ENCODE measurements at regions not wholly inside any gene's neighbourhood (a gene's known extent, or its start where the extent isn't known, plus 50 kb on each side); places are given as distances from the start of the nearest gene placed in this dataset.

DNA sequence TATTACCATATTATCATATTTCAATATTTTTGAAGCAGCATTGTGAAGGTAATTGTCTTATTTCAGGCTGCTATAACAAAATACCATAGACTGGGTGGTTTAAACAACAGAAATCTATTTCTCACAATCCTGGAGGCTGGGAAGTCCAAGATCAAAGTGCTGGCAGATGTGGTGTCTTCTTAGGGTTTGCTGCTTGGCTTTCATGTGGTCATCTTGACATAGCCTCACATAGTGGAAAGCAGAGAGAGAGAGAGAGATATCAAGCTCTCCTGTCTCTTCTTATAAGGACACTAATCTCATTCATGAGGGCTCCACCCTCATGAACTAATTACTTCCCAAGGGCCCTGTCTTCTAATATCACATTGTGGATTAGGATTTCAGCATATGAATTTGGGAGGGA, 119.7 kb upstream of the NUDT6 start:
- H3K27me3 Mint-ChIP-seq (ENCODE audit: insufficient read depth, low read depth) = no peaks in the 10 kb centered on the region
- H3K4me1 ChIP-seq = no peaks in the 10 kb centered on the region
- H3K4me3 Mint-ChIP-seq = no peak overlapping the region
- no peaks in the 10 kb centered on the region for H3K27me3 ChIP-seq
- H3K4me2 ChIP-seq = no peak overlapping the region
- H3K27ac Mint-ChIP-seq = no peak overlapping the region
- peaks cover 27% of the 10 kb centered on the region for H3K36me3 Mint-ChIP-seq
- H3F3A ChIP-seq (ENCODE audit: low read depth) = no peaks in the 10 kb centered on the region
- peaks cover 5% of the 10 kb centered on the region for H3K9me3 ChIP-seq (ENCODE audit: low read depth)
- no peaks in the 10 kb centered on the region for H3K79me2 ChIP-seq (ENCODE audit: low read depth)
- H2AFZ ChIP-seq (replicated peaks) = no peak overlapping the region
- H3K27ac ChIP-seq = no peak overlapping the region
- no peaks in the 10 kb centered on the region for H4K20me1 ChIP-seq (ENCODE audit: low read depth)
- peaks cover 28% of the 10 kb centered on the region for H3K9me3 Mint-ChIP-seq
- TF ChIP-seq EZH2 (IDR thresholded peaks at IDR 0.05) (no peak), EZH2phosphoT487 (IDR thresholded peaks at IDR 0.05) (no peak)
- TF ChIP-seq, protein P1, sequence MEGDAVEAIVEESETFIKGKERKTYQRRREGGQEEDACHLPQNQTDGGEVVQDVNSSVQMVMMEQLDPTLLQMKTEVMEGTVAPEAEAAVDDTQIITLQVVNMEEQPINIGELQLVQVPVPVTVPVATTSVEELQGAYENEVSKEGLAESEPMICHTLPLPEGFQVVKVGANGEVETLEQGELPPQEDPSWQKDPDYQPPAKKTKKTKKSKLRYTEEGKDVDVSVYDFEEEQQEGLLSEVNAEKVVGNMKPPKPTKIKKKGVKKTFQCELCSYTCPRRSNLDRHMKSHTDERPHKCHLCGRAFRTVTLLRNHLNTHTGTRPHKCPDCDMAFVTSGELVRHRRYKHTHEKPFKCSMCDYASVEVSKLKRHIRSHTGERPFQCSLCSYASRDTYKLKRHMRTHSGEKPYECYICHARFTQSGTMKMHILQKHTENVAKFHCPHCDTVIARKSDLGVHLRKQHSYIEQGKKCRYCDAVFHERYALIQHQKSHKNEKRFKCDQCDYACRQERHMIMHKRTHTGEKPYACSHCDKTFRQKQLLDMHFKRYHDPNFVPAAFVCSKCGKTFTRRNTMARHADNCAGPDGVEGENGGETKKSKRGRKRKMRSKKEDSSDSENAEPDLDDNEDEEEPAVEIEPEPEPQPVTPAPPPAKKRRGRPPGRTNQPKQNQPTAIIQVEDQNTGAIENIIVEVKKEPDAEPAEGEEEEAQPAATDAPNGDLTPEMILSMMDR (IDR thresholded peaks at IDR 0.05) = no peak
- no peak overlapping the region for H3K9ac ChIP-seq
- no peak overlapping the region for H3K4me3 ChIP-seq
- DNase-seq (ENCODE audit: low spot score) = no peak
- H3K36me3 ChIP-seq = peaks cover 12% of the 10 kb centered on the region
- no peaks in the 10 kb centered on the region for H3K4me1 Mint-ChIP-seq

DNA sequence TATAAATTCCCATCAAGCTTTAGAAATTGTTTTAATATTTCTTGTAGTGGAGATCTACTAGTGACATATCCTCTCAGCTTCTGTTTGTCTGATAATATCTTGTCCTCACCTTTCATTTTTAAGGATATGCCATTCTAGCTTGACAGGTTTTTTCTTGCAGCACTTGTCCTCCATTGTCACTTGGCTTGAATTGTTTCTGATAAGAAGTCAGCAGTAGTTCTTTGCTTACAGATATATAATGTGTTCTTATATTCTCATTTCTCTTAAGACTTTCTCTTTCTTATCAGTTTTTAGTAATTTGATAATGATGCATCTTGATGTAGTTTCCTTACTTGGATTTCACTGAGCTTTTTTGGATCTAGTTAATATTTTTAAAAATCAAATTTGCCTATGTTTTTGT, 120.6 kb upstream of the NUDT6 start:
- no peaks in the 10 kb centered on the region for H3K27me3 ChIP-seq
- DNase-seq (ENCODE audit: low spot score) = no peak
- H3K79me2 ChIP-seq (ENCODE audit: low read depth) = peaks cover 6% of the 10 kb centered on the region
- no peaks in the 10 kb centered on the region for H3F3A ChIP-seq (ENCODE audit: low read depth)
- H3K36me3 ChIP-seq = peaks cover 16% of the 10 kb centered on the region
- peaks cover 34% of the 10 kb centered on the region for H3K9me3 Mint-ChIP-seq
- no peak overlapping the region for H2AFZ ChIP-seq (replicated peaks)
- no peak overlapping the region for H3K27ac Mint-ChIP-seq
- peaks cover 33% of the 10 kb centered on the region for H3K36me3 Mint-ChIP-seq
- no peak overlapping the region for H3K9ac ChIP-seq
- no peak overlapping the region for H3K4me3 ChIP-seq
- H3K4me1 Mint-ChIP-seq = no peaks in the 10 kb centered on the region
- H3K27ac ChIP-seq = no peak overlapping the region
- H4K20me1 ChIP-seq (ENCODE audit: low read depth) = no peaks in the 10 kb centered on the region
- no peak for TF ChIP-seq EZH2 (IDR thresholded peaks at IDR 0.05)
- no peak for TF ChIP-seq EZH2phosphoT487 (IDR thresholded peaks at IDR 0.05)
- TF ChIP-seq, protein P1 (IDR thresholded peaks at IDR 0.05) = no peak
- H3K27me3 Mint-ChIP-seq (ENCODE audit: insufficient read depth, low read depth) = no peaks in the 10 kb centered on the region
- no peak overlapping the region for H3K4me3 Mint-ChIP-seq
- no peaks in the 10 kb centered on the region for H3K4me1 ChIP-seq
- H3K4me2 ChIP-seq = no peak overlapping the region
- peaks cover 5% of the 10 kb centered on the region for H3K9me3 ChIP-seq (ENCODE audit: low read depth)

DNA sequence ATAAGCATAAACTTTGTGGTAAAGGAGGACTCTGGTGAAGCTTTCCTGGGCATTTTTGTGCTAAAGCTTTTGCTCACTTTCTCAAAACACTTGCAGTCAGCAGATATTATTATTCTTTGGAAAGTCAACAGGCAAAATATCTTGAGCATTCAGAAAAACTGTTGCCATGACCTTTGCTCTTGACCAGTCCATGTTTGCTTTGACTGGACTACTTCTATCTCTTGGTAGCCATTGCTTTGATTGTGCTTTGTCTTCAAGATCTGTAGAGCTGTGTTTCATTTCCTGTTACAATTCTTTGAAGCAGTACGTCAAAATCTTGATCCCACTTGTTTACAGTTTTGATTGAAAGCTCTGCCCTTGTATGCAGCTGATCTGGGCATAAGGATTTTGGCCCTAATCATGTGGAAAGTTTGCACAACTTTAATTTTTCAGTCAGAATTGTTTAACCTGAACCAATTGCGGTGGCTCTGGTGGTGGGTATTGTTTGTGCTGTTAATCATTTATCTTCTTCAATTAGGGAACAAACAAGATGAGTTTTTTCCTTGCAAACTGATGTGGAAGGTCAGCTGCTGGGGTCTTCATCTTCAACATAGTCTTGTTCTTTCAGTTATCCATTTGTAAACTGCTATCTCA, 121.5 kb upstream of the NUDT6 start:
- Histone ChIP-seq H3K9ac (no peak overlapping the region), H4K20me1 (ENCODE audit: low read depth) (no peaks in the 10 kb centered on the region), H3K4me2 (no peak overlapping the region), H3K36me3 (peaks cover 16% of the 10 kb centered on the region), H2AFZ (replicated peaks) (no peak overlapping the region), H3K9me3 (ENCODE audit: low read depth) (peaks cover 5% of the 10 kb centered on the region), H3K4me1 (no peaks in the 10 kb centered on the region), H3K27me3 (no peaks in the 10 kb centered on the region), H3F3A (ENCODE audit: low read depth) (no peaks in the 10 kb centered on the region), H3K27ac (no peak overlapping the region), H3K4me3 (no peak overlapping the region), H3K79me2 (ENCODE audit: low read depth) (peaks cover 12% of the 10 kb centered on the region)
- no peaks in the 10 kb centered on the region for H3K27me3 Mint-ChIP-seq (ENCODE audit: insufficient read depth, low read depth)
- TF ChIP-seq, protein P1 (IDR thresholded peaks at IDR 0.05) = no peak
- TF ChIP-seq EZH2phosphoT487 (IDR thresholded peaks at IDR 0.05) (no peak), EZH2 (IDR thresholded peaks at IDR 0.05) (no peak)
- no peak overlapping the region for H3K4me3 Mint-ChIP-seq
- no peaks in the 10 kb centered on the region for H3K4me1 Mint-ChIP-seq
- peaks cover 42% of the 10 kb centered on the region for H3K9me3 Mint-ChIP-seq
- DNase-seq (ENCODE audit: low spot score) = no peak
- no peak overlapping the region for H3K27ac Mint-ChIP-seq
- H3K36me3 Mint-ChIP-seq = peaks cover 39% of the 10 kb centered on the region

All from neural progenitor cell (in vitro differentiated cells).